Coronary artery (tissue), 2 donors: ENCODE measurements at regions not wholly inside any gene's neighbourhood (a gene's known extent, or its start where the extent isn't known, plus 50 kb on each side); places are given as distances from the start of the nearest gene placed in this dataset.

Experiments
- DNase-seq: peaks from one replicate; pipeline ENCODE4 v3.0.0-alpha.2; 2017; ENCODE audit warnings: low spot score
- H3K27ac ChIP-seq, 2 donors: fragments of 200-600 bp; sonication (generic); one replicate each; pipeline ENCODE4 v1.5.1; 2016 to 2019
- H3K4me3 ChIP-seq: fragments of 200-600 bp; sonication (generic); 2 replicates; pipeline ENCODE4 v1.5.1; 2016; ENCODE audit warnings: mild to moderate bottlenecking, moderate library complexity
- CTCF ChIP-seq: fragments of 200-600 bp; sonication (generic); IDR thresholded peaks from one replicate; pipeline ENCODE4 v1.5.1; 2019; ENCODE audit warnings: antibody characterized with exemption

- TF ChIP-seq CTCF = no peak
- H3K27ac ChIP-seq = no peak overlapping the region
- no peak overlapping the region for H3K4me3 ChIP-seq
- DNase-seq = no peak
Measured at GRCh38 chr6:123712831-123713230, 76.1 kb upstream of the TRDN start.

GRCh38 chr6:123702943-123703342 is 66.2 kb upstream of the TRDN start:
- Histone ChIP-seq H3K4me3 (no peak overlapping the region), H3K27ac (no peak overlapping the region)
- no peak for TF ChIP-seq CTCF
- no peak for DNase-seq

DNA sequence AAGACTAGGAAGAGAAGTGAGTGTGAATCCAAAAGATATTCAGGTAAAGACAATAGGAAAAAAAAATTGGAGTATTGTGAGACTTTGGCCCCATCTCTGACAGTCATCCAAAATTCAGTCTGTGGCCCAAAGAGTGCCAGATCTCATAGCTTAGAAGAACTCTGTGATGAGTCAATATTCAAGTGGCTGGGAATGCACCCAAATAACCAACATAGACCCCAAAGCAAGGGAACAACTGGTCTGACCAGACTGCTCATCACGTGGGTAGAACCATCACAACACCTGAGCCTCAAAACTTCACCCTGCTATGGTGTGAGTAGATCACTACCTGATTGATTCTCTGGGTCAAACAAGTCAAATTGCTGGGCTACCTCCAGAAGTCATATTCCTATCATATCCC is 51.1 kb upstream of the TRDN start:
- H3K27ac ChIP-seq = no peak overlapping the region
- H3K4me3 ChIP-seq = no peak overlapping the region
- no peak for DNase-seq
- no peak for TF ChIP-seq CTCF
